GM23338 (cell line): ENCODE measurements at regions not wholly inside any gene's neighbourhood (a gene's known extent, or its start where the extent isn't known, plus 50 kb on each side); places are given as distances from the start of the nearest gene placed in this dataset.

ENCODE experiments used
- ATAC-seq: fragments of 200-7000 bp; cut with Tn5 transposase; 3 replicates; pipeline ENCODE4 v1.9.1; 2020
- DNase-seq: peaks from one replicate; pipeline ENCODE4 v3.0.0-alpha.2; 2015; ENCODE audit warnings: low spot score
- H2AFZ ChIP-seq: fragments of 200-600 bp; sonication (generic); 2 replicates; pipeline ENCODE4 v1.8.0; 2016; ENCODE audit warnings: antibody characterized with exemption, mild to moderate bottlenecking, moderate library complexity
- H3F3A ChIP-seq: fragments of 200-600 bp; sonication (generic); replicated peaks from 2 replicates; pipeline ENCODE4 v1.8.0; 2017; ENCODE audit warnings: antibody characterized with exemption, mixed run types, low read depth
- H3K27ac ChIP-seq: fragments of 200-600 bp; sonication (generic); 2 replicates; pipeline ENCODE4 v1.6.1; 2016; ENCODE audit warnings: low read depth
- H3K27me3 ChIP-seq: fragments of 200-600 bp; sonication (generic); 2 replicates; pipeline ENCODE4 v1.8.0; 2016; ENCODE audit warnings: mild to moderate bottlenecking, mixed run types, moderate library complexity; ENCODE audit not compliant: insufficient read depth
- H3K36me3 ChIP-seq: fragments of 200-600 bp; sonication (generic); 2 replicates; pipeline ENCODE4 v1.8.0; 2016; ENCODE audit warnings: mild to moderate bottlenecking; ENCODE audit not compliant: insufficient read depth
- H3K4me1 ChIP-seq: fragments of 200-600 bp; sonication (generic); 2 replicates; pipeline ENCODE4 v1.8.0; 2016; ENCODE audit warnings: mild to moderate bottlenecking, moderate library complexity; ENCODE audit not compliant: insufficient read depth
- H3K4me2 ChIP-seq: fragments of 200-600 bp; sonication (generic); 2 replicates; pipeline ENCODE4 v1.7.1; 2017; ENCODE audit warnings: mixed run types
- H3K4me3 ChIP-seq: fragments of 200-600 bp; sonication (generic); 2 replicates; pipeline ENCODE4 v1.6.1; 2016; ENCODE audit warnings: mixed run types
- H3K79me2 ChIP-seq: fragments of 200-600 bp; sonication (generic); replicated peaks from 2 replicates; pipeline ENCODE4 v1.8.0; 2017; ENCODE audit warnings: mild to moderate bottlenecking; ENCODE audit not compliant: insufficient read depth
- H3K9me2 ChIP-seq: fragments of 200-600 bp; sonication (generic); 2 replicates; pipeline ENCODE4 v1.8.0; 2017; ENCODE audit not compliant: insufficient read depth
- H4K20me1 ChIP-seq: fragments of 200-600 bp; sonication (generic); replicated peaks from 2 replicates; pipeline ENCODE4 v1.8.0; 2017; ENCODE audit warnings: mild to moderate bottlenecking; ENCODE audit not compliant: insufficient read depth
- H3K27ac Mint-ChIP-seq: 2 replicates; pipeline ENCODE4 v1.8.0; 2020; ENCODE audit warnings: inconsistent platforms, mild to moderate bottlenecking, moderate library complexity, mixed read lengths
- H3K27me3 Mint-ChIP-seq: 3 replicates; pipeline ENCODE4 v1.8.0; 2022; ENCODE audit warnings: low read depth, mild to moderate bottlenecking, moderate library complexity, mixed read lengths, inconsistent platforms; ENCODE audit not compliant: insufficient read depth, poor library complexity
- H3K36me3 Mint-ChIP-seq: 3 replicates; pipeline ENCODE4 v1.8.0; 2021; ENCODE audit warnings: low read depth, mild to moderate bottlenecking, inconsistent platforms, moderate library complexity, mixed read lengths
- H3K4me1 Mint-ChIP-seq: 3 replicates; pipeline ENCODE4 v1.8.0; 2020; ENCODE audit warnings: mild to moderate bottlenecking, inconsistent platforms, mixed read lengths
- H3K4me3 Mint-ChIP-seq: 3 replicates; pipeline ENCODE4 v1.8.0; 2021; ENCODE audit warnings: moderate library complexity, mild to moderate bottlenecking, inconsistent platforms, mixed read lengths
- H3K9me3 Mint-ChIP-seq: 3 replicates; pipeline ENCODE4 v1.8.0; 2020; ENCODE audit warnings: moderate library complexity, mild to moderate bottlenecking, inconsistent platforms, mixed read lengths
- EZH2phosphoT487 ChIP-seq: fragments of 200-600 bp; sonication (generic); IDR thresholded peaks from one replicate; pipeline ENCODE4 v1.8.1; 2018; ENCODE audit warnings: antibody characterized with exemption; ENCODE audit not compliant: unreplicated experiment
- NANOG ChIP-seq: IDR thresholded peaks from 2 replicates; pipeline ENCODE4 v1.6.1; 2016; ENCODE audit warnings: antibody characterized with exemption, borderline replicate concordance
- STAT1 ChIP-seq: IDR thresholded peaks from one replicate; pipeline ENCODE4 v1.6.1; 2016; ENCODE audit warnings: antibody characterized with exemption; ENCODE audit not compliant: unreplicated experiment
- ZNF114 ChIP-seq: fragments of 250-450 bp; sonication (Bioruptor Pico); IDR thresholded peaks from 2 replicates; pipeline ENCODE4 v1.5.0; 2020; ENCODE audit warnings: mild to moderate bottlenecking, moderate library complexity
- ZNF462 ChIP-seq: fragments of 250-450 bp; sonication (Bioruptor Pico); IDR thresholded peaks from 2 replicates; pipeline ENCODE4 v1.5.0; 2020; ENCODE audit warnings: mild to moderate bottlenecking, moderate library complexity
- TF ChIP-seq, protein P1 (sequence below): IDR thresholded peaks from one replicate; pipeline ENCODE4 v1.6.1; 2018; ENCODE audit warnings: antibody characterized with exemption; ENCODE audit not compliant: unreplicated experiment
- TF ChIP-seq, protein P2 (sequence below), 2 experiments: fragments of 200-600 bp in 1 of 2; sonication (generic) in 1 of 2; conservative IDR thresholded peaks; 2 replicates each; pipeline versions ENCODE4 v1.5.1 to v1.6.1; 2016 to 2017; ENCODE audit warnings: antibody characterized with exemption in 2 of 2, low read depth in 2 of 2, mild to moderate bottlenecking in 2 of 2, moderate library complexity in 1 of 2

DNA sequence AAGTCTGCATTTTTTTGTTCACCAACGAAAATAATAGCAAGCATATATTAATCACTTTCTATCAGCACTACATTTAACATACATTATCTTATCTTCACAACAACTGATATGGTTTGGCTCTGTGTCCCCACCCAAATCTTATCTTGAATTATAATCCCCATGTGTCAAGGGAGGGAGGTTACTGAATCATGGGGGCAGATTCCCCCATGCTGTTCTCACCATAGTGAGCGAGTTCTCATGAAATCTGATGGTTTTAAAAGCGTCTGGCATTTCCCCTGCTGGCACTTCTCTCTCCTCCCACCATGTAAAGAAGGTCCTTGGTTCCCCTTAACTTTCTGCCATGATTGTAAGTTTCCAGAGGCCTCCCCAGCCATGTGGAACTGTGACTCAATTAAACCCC, 235.7 kb upstream of the RXFP2 start:
- ATAC-seq (no peak), DNase-seq (no peak)
- no peak overlapping the region for H3K4me2 ChIP-seq
- no peak overlapping the region for H3K4me3 ChIP-seq
- H4K20me1 ChIP-seq, result no peaks in the 10 kb centered on the region
- Mint-ChIP-seq H3K27ac (no peak overlapping the region), H3K4me1 (no peaks in the 10 kb centered on the region), H3K9me3 (peaks cover 9% of the 10 kb centered on the region; the same call in 2 of the 3 replicates), H3K27me3 (no peaks in the 10 kb centered on the region), H3K4me3 (no peak overlapping the region), H3K36me3 (peaks cover 9% of the 10 kb centered on the region; the same call in 1 of the 3 replicates)
- H3K27me3 ChIP-seq, result no peaks in the 10 kb centered on the region
- no peak overlapping the region for H2AFZ ChIP-seq
- H3F3A ChIP-seq, result no peaks in the 10 kb centered on the region
- TF ChIP-seq, protein P1, sequence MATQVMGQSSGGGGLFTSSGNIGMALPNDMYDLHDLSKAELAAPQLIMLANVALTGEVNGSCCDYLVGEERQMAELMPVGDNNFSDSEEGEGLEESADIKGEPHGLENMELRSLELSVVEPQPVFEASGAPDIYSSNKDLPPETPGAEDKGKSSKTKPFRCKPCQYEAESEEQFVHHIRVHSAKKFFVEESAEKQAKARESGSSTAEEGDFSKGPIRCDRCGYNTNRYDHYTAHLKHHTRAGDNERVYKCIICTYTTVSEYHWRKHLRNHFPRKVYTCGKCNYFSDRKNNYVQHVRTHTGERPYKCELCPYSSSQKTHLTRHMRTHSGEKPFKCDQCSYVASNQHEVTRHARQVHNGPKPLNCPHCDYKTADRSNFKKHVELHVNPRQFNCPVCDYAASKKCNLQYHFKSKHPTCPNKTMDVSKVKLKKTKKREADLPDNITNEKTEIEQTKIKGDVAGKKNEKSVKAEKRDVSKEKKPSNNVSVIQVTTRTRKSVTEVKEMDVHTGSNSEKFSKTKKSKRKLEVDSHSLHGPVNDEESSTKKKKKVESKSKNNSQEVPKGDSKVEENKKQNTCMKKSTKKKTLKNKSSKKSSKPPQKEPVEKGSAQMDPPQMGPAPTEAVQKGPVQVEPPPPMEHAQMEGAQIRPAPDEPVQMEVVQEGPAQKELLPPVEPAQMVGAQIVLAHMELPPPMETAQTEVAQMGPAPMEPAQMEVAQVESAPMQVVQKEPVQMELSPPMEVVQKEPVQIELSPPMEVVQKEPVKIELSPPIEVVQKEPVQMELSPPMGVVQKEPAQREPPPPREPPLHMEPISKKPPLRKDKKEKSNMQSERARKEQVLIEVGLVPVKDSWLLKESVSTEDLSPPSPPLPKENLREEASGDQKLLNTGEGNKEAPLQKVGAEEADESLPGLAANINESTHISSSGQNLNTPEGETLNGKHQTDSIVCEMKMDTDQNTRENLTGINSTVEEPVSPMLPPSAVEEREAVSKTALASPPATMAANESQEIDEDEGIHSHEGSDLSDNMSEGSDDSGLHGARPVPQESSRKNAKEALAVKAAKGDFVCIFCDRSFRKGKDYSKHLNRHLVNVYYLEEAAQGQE, result no peak
- TF ChIP-seq ZNF462 (CRISPR knock-in tag), result no peak
- TF ChIP-seq STAT1, result no peak
- no peak for TF ChIP-seq NANOG
- no peak for TF ChIP-seq ZNF114
- TF ChIP-seq, protein P2, sequence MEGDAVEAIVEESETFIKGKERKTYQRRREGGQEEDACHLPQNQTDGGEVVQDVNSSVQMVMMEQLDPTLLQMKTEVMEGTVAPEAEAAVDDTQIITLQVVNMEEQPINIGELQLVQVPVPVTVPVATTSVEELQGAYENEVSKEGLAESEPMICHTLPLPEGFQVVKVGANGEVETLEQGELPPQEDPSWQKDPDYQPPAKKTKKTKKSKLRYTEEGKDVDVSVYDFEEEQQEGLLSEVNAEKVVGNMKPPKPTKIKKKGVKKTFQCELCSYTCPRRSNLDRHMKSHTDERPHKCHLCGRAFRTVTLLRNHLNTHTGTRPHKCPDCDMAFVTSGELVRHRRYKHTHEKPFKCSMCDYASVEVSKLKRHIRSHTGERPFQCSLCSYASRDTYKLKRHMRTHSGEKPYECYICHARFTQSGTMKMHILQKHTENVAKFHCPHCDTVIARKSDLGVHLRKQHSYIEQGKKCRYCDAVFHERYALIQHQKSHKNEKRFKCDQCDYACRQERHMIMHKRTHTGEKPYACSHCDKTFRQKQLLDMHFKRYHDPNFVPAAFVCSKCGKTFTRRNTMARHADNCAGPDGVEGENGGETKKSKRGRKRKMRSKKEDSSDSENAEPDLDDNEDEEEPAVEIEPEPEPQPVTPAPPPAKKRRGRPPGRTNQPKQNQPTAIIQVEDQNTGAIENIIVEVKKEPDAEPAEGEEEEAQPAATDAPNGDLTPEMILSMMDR (conservative IDR thresholded peaks at IDR 0.05; ENCODE audit: low read depth in 2 of 2), result no peak
- no peak for TF ChIP-seq EZH2phosphoT487
- H3K4me1 ChIP-seq, result no peaks in the 10 kb centered on the region
- H3K9me2 ChIP-seq, result peaks cover 6% of the 10 kb centered on the region; the same call in 1 of the 2 replicates
- H3K27ac ChIP-seq, result no peak overlapping the region
- H3K79me2 ChIP-seq, result no peaks in the 10 kb centered on the region
- H3K36me3 ChIP-seq, result no peaks in the 10 kb centered on the region
